DMS79 treated with DMSO at 0.1 percent for 48 hours (cell line): ENCODE measurements at regions not wholly inside any gene's neighbourhood (a gene's known extent, or its start where the extent isn't known, plus 50 kb on each side); places are given as distances from the start of the nearest gene placed in this dataset.
A peak's percentile ranks its signal among the peaks of the same experiment; 100 is the strongest.

Experiments used
- DNase-seq: peaks from one replicate; lab custom pipeline; 2025; lab: John Stamatoyannopoulos, UW

DNA sequence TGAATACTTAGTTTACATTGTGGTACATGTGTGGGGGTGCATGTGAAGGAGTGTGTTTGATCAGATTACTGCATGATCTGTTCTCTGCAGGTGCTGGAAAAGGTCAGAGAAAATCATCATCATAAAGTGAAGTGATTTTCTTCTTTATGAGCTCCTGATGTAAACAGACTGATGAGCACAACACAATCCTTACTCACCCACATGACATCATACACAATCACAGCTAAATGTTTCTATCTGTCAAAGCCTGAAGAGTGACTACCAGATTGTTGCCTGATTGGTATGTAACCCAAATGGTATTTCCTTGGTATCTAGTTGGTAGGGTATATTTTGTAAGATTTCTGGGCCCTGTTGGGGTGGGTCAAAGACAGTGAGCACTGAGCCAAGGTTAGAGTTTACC lies 270.8 kb downstream of the FOXG1 start:
- DNase-seq: no peak

DNA sequence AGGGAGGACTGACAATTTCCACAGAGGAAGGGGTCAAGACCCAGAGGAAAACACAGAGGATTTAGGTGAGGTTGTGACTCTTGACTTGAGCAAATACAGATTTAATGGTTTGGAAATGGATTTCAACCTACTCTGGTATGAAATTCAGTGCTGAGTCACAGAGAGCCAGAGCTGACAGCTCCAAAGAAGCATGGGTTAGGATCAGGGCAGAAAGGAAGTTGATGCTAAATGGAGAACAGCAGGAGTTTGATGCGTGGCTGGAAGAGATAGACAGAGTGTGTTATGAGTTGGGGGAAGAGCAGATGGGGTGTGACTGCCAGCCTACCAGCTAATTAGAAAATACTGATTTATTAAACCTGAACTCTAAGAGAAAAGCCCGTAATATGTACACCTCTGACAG lies 272.6 kb downstream of the FOXG1 start:
- no peak for DNase-seq

DNA sequence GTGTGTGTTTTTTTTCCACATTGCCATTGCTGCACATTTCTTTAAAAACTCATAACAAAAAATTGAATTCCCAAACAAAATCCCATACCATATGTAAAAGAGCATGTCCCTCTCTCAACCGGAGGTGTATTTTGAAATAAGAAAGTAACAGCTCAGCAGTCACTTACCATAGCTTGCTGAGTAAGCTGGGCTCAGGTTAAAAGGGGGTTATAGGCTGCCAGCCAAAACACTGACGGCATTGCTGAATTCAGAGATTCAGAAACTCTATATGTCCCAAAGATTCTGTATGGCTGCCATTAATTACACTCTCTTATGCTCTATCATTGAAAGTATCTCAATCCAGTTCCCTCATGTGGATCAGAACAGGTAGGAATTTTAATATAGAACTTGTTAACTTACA lies 276.0 kb downstream of the FOXG1 start:
- no peak for DNase-seq

DNA sequence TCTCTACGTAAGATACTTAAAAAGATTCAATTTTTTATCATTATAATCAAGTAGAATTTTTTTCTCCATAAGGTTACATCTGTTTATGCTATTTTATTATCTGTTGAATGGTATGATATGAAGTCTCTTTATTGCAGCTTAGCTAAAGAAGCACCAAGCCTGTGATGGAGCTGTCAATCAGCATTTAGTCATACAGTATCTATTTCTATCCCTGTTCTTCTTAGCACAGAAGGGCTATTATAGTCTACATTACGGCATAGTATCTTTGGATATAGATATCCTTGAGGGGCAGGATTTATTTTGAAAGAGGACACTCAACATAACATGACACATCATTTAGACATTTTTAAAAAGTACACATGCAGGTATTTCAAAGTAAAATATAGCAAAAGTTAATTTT lies 277.1 kb downstream of the FOXG1 start:
- no peak for DNase-seq

DNA sequence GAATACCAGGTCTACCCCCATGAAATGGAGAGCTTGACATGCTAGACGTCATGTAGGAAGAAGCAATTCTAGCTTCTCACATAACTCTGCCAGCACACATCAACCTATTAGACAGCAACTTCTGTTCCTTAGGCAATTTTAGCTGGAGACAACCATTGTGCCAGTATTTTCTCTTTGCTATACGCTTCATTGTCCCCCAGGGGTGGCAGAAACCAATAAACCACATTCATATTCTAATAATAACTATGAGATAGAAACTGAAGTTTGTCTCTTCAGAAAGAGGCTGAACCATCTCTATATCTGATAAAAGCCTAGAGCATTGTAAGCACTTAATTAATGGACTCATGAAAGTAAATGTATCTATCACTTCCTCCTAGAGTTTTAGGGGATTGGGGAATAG lies 278.6 kb downstream of the FOXG1 start:
- no peak for DNase-seq

DNA sequence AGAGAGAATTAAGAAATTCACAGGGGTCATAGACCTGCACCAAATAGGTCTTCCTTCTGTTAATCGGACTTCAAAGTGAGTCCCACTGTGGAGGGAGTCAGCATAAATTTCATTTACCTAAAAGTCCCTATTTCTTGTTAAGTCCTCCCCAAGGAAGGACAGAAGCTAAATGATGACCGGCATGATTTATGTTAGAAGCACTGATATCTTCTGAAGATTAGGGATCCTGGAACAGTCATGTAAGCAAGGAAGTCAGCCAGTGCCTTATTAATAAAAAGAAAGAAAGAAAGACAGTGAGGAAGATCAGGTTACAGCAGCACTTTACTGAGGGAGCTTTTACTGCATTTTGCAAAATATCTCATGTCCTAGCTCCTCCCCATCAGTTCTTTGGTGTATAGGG lies 287.5 kb downstream of the FOXG1 start:
- no peak for DNase-seq

DNA sequence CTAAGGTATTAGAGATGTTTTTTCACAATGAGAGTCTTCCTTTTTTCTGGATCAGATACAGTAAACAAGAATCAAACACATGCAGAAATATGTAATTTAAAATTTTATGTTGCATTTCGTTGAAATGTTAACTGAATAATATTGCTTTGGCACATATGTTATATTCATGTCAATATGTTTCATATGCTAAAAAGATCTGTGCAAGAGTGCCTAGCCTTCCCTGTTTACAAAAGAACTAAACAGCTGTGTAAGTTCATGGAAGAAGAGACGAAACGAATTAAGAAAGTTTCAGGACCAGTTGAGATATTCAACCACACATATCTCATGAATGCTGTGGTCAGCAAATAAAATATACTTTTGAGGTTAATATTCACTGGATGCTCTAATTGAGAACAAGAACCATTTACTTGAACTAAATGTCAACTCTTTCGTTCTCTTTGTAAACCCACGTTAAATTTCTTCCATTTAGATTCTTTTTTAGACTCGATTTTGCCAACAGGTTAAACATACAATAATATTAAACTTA lies 289.5 kb downstream of the FOXG1 start:
- no peak for DNase-seq

DNA sequence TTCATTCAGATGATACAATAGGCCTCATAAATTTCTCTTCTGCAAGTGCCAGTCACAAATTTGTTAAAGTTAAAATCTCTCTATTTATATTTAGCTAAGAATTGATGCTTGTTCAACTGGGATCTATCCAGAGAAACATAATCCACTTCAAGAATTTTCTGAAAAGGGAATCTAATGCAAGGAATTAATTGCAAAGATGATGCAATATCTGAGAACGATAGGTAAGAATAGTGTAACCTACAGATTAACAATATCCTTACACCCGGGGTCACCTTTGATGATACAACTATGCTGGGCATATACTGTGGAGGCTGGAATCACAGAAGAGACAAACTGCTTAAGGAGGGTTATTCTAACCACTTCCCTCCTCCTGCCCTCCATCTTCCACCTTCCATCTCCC lies 295.1 kb downstream of the FOXG1 start:
- no peak for DNase-seq

DNA sequence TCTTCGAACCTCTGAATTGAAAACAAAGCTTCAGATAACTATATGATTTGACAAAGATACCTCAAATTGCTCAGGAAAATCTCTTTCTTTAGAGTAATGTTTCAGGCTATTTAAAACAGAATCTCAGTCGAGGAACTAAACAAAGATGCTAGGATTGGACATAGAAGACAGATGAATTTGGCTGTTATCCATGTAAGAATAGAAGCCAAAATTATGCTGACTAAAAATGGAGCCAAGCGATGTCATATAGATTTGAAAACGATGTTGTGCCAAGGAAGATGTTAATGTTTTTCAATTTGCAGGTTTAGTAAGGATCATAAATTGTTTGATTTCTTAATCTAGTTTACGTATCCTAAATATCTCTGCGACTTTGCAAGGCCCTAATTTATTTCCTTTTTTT lies 295.9 kb downstream of the FOXG1 start:
- no peak for DNase-seq

DNA sequence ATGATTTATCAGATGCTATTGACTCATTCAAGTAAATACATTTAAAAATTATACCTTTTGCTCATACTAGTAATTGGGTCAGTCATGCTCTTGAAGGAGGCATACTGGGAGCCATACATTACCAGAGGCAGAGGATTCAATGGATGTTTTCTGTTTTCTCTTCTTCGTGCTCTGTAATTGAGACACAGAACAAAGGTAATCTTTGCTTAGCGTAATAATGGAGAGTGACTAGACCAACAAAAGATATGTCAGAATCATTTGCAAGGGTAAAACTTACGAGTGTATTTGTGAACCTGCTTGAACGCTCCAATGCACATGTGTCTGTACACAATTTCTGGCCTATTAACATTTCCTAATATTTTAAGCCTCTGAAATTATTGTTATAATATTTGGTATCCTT lies 296.4 kb downstream of the FOXG1 start:
- no peak for DNase-seq

DNA sequence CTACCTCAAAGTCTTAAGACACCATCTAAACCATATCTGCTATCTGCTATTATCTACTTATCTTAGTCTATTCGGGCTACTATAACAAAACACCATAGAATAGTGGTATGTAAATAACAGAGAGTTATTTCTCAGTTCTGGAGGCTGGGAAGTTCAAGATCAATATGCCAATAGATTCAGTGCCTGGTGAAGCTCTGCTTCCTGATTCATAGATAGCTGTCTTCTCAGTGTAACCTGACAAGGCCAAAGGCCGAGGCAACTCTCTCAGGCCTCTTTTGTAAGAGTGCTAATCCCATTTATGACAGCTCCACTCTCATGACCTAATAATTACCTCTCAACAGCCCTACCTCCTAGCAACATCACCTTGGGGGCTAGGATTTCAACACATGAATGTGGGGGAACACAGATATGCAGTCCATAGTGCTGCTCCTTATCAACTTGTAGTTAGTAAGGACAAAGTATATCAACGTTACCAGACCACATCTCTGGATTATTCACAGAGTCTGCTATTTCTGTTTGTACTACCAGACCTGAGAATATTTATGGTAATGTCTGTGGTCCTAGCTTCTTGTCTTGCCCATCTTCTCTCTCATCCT lies 297.8 kb downstream of the FOXG1 start:
- no peak for DNase-seq

DNA sequence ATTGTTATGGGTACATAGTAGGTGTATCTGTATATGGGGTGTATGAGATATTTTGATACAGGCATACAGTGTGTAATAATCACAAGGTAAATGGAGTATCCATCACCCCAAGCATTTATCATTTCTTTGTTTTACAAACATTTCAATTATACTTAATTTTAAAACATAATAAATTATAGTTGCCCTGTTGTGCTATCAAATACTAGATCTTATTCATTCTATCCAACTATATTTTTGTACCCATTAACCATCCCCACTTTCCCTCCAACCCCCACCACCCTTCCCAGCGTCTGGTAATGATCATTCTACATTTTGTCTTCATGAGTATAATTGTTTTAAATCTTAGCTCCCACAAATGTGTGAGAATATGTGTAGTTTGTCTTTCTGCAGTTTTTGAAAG lies 302.6 kb downstream of the FOXG1 start:
- DNase-seq: no peak

DNA sequence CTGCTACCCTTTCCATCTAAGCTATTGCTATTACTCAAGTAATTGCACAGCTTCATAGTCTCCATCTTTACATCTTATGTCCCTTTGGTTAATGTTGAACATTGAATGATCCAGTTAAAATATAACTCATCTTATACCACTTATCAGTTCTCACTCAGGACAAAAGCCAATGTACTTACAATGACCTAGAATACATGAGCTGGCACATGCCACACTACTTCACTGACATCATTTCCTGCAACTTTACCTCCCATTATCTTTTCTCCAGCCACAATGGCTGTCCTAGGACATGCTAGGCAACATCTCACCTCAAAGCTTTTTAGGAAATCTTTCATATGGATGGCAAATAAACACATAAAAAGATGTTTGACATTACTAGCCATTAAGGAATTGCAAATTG lies 309.2 kb downstream of the FOXG1 start:
- DNase-seq: no peak

DNA sequence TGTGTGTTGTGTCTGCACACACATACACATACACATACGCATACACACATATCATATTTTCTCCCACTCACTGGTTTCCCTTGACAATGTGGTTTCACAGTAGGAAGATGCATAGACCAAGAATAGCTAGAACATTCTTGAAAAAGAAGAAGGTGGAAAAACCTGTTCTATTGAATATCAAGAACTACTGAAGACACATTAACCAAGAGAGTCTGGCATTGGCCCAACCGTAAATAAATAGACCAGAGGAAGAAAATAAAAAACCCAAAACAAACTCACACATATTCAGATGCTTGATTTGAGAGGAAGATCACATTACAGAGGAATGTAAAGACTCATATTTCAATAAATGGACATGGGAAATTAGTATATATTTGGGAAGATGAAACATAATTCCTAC lies 311.3 kb downstream of the FOXG1 start:
- DNase-seq: peak; percentile 78

DNA sequence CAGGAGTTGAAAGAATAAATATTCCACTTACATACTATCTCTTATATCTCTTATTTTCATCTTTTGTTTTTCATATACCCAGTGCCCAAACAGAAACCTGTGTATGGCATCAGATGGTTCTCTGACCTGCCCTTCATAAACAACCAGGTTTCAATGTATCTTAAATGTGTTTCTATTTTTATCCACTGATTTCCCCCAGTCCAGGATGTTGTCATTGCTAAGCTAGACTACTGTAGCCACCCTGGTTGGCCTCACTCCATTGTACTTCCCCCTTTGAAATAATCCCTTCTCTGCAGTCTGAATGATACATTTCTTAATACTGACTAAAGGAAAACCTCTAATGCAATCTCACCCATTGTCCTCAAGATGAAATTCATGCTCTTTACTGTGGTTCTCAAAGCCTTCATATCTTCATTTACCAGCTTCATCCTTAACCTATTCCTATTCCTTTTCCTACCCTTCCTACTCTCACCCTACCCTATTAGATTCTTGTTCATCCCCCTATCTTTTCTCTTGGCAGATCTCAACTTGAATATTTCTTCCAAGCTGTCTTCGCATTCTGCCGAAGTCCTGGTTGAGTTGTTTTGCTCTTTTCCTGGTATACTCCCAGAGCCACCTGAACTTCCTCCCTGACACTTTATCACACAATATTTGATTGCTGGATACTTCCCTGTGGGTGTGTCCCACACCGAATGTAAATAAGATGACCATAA lies 312.4 kb downstream of the FOXG1 start:
- DNase-seq: no peak

DNA sequence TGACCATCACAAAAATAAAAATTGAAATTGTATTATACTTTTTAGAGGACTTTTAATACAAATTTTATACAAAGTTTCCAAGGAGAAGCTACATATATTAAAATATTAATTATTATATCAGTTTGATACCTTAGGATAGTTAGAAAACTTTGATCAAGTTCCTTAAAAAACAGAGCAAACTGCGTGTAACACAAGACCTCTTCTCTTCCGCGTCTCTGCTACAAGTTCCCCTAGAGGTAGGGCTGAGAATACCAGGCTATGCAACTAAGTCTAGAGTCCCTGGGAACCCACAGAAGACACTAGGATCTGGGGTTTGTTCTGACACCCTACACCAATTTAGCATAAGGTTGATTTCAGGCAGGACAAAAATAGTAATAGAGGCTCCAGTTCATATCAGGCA lies 319.0 kb downstream of the FOXG1 start:
- no peak for DNase-seq

DNA sequence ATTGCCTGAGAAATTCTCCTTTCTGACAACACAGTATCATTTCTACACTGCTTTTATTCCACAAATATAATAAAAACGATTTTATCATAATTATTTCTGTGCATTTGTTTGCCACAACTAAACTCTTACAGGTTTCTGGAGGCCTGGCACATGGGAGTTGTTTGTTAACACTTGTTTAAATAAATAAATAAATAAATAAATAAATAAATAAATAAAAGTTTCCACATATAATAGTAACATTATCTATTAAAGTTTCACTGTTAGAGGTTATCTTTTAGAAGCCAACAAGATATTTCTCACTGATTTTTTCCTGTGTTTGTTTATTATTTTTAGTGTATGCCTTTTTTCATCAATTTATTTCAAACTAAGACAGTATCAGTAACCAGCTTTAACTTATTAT lies 323.3 kb downstream of the FOXG1 start:
- DNase-seq: no peak

DNA sequence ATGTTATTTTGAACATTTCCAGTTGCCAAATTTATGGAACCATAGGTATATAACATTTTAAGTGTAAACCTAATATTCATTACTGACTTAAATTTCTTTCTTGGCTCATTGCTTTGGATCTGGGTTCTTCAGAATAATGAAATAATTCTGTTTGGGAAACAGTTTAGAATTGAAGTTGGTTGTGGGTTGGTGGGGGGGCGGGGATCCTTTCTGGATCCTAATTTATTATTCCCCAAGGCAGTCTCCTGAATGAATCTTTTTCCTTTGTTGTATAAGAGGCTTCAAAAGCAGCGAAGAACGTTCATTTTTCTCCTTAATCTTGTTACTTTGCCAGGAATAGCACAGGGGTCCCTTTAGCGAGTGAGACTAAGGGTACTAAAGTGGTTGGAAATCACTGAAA lies 325.5 kb downstream of the FOXG1 start:
- DNase-seq: no peak

DNA sequence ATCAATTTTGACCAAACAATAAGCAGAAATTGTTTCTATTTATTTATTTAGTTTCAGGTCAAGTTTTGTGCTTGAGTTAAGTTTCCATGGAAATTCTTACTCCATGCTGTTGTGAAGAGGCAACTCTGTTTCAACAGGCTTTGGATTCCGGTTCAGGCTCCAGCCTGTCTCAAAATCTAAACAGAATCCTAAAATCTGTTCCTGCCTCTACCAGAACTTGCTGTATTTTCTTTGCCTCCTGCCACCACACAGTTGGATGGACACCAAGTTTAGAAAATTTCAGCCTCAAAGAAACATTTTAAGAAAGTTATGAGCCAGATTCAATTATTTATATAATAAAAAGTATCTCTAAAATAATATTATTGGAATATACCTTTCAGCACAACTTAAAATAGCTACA lies 330.9 kb downstream of the FOXG1 start:
- DNase-seq: no peak

DNA sequence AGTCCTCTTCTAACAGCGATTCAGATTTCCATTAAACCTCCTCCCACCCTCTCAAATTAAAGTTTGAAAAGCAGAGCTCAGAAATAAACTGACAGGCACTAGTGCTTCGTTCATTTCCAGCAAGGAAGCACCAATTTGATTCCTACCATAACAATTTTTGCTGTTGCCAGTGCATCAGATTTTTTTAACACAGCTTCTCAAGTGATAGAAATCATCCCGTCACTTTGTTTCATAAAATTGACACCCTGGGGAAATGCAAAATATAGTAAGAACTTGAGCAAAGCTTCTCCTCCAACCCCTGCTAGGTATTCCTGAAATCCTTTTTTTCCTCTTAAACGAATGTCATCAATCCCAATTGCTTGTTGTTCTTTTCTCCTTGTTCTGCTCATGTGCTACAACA lies 332.1 kb downstream of the FOXG1 start:
- DNase-seq: no peak

DNA sequence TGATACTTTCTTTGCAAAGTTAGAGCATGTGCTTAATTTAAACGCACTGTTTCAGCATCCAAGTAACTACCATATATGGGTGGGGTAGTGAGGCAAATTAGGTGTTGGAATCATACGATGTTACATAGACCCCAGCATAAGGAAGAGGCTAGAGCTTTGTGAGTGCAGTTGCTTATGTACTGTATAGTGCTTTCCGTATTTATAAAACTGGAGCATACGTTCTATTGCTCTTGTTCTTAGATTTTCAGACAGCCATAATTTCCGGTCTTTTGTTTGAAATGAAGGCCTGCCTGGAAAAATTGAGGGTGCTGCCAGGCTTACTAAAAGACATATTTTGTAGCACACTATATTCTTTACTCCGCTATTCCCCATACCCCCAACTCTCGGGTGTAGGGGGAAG lies 335.7 kb downstream of the FOXG1 start:
- DNase-seq: no peak

DNA sequence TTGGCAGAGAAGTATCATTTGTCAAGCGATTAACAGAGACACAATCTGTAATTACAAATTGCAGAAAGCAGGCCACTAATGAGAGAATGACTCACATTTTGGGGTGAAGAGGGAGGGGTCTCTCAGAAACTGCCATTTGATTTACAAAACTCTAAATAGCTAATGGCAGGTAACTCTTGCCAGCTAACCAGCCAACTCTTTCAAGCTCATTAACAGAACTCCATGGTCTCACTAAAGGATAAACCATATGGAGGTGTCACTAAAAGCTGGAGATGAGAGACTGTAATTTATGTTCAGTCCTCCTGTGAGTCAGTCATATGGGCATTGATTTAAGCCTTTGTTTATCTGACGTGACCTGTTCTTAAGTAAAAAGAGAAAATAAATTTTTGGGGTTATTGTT lies 336.4 kb downstream of the FOXG1 start:
- no peak for DNase-seq

DNA sequence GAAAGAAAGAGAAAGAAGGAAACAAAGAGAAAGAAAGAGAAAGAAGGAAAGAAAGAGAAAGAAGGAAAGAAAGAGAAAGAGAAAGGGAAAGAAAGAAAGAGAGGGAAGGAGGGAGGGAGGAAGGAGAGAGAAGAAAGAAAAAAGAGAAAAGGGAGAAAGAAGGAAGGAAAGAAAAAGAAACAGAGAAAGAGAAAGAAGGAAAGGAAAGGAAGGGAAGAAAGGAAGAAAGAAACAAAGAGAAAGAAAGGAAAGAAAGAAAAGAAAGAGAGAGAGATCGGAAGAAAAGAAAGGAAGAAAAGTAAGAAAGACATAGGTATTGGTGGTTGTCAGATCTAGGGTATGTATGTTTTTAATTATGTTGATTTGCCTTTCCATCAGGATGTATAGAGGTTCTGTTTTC lies 342.3 kb downstream of the FOXG1 start:
- DNase-seq: no peak

DNA sequence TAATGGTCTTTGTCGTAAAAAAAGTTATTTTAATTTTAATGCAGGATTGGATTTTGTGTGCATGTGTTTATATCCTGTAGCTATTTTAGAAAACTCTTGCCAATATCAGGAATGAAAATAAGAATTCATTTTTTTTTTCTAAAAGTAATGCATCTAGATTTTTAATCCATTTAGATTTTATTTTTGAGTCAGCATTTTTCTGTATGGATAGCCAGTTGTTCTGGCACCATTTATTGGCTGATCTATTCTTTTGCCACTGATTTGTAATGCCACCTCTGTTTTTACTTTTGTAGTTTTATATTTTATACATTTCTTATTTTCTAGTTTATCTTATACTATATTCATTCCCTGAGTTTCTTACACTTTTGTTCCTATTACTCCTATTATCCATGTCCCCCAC lies 343.0 kb downstream of the FOXG1 start:
- no peak for DNase-seq
